ENCODE measurements at regions not wholly inside any gene's neighbourhood (a gene's known extent, or its start where the extent isn't known, plus 50 kb on each side); places are given as distances from the start of the nearest gene placed in this dataset.

GRCh38 chr16:63904182-63904581, 1217.7 kb downstream of the CDH11 start:
- Histone ChIP-seq H3K4me1 (no peaks in the 10 kb centered on the region), H3K4me3 (no peak overlapping the region), H3K9me3 (no peaks in the 10 kb centered on the region), H3K27me3 (no peaks in the 10 kb centered on the region), H3K36me3 (no peaks in the 10 kb centered on the region), H3K27ac (no peak overlapping the region)
- TF ChIP-seq POLR2A (IDR thresholded peaks at IDR 0.05) (no peak), CTCF (IDR thresholded peaks at IDR 0.05) (no peak), EP300 (IDR thresholded peaks at IDR 0.05; ENCODE audit: low read depth) (no peak), POLR2AphosphoS5 (IDR thresholded peaks at IDR 0.05) (no peak)
- intact Hi-C loops (cut with DNase I; ENCODE audit: low total_unique reads) (no loop called here), in situ Hi-C loops (cut with MboI; ENCODE audit: low pct_ligation_motif_present in 1 of 4, low pct_unique_long_range_greater_than_20kb in 1 of 4, low sequenced_read_pairs in 3 of 4) (loop anchor here in 1 of 4 donors (25.0 kb wide), 1 partner anchor 92 kb away; no protein-coding TSS in a partner anchor)
- no peak for DNase-seq

GRCh38 chr16:63896383-63897109, 1225.3 kb downstream of the CDH11 start:
- no peak overlapping the region for H3K4me3 ChIP-seq
- WGBS, 2 donors (ENCODE audit: low coverage in 1 of 2): 71 to 80% methylated on average over 2 of the region's 2 CpGs
- H3K36me3 ChIP-seq: no peaks in the 10 kb centered on the region
- in situ Hi-C loops (cut with MboI; ENCODE audit: low pct_ligation_motif_present in 1 of 4, low pct_unique_long_range_greater_than_20kb in 1 of 4, low sequenced_read_pairs in 3 of 4) (no loop called here), intact Hi-C loops (cut with DNase I; ENCODE audit: low total_unique reads) (no loop called here)
- DNase-seq: no peak
- no peaks in the 10 kb centered on the region for H3K27me3 ChIP-seq
- H3K27ac ChIP-seq: no peak overlapping the region
- H3K9me3 ChIP-seq: no peaks in the 10 kb centered on the region
- no peak for TF ChIP-seq POLR2A (IDR thresholded peaks at IDR 0.05)
- no peak for TF ChIP-seq EP300 (IDR thresholded peaks at IDR 0.05; ENCODE audit: low read depth)
- no peak for TF ChIP-seq CTCF (IDR thresholded peaks at IDR 0.05)
- TF ChIP-seq POLR2AphosphoS5 (IDR thresholded peaks at IDR 0.05): no peak
- no peaks in the 10 kb centered on the region for H3K4me1 ChIP-seq

GRCh38 chr16:63890723-63891122, 1231.1 kb downstream of the CDH11 start:
- in situ Hi-C loops (cut with MboI; ENCODE audit: low pct_ligation_motif_present in 1 of 4, low pct_unique_long_range_greater_than_20kb in 1 of 4, low sequenced_read_pairs in 3 of 4) (no loop called here), intact Hi-C loops (cut with DNase I; ENCODE audit: low total_unique reads) (no loop called here)
- Histone ChIP-seq H3K27me3 (no peaks in the 10 kb centered on the region), H3K9me3 (no peaks in the 10 kb centered on the region), H3K27ac (no peak overlapping the region), H3K4me1 (no peaks in the 10 kb centered on the region), H3K4me3 (no peak overlapping the region), H3K36me3 (no peaks in the 10 kb centered on the region)
- TF ChIP-seq POLR2A (IDR thresholded peaks at IDR 0.05) (no peak), CTCF (IDR thresholded peaks at IDR 0.05) (no peak), POLR2AphosphoS5 (IDR thresholded peaks at IDR 0.05) (no peak), EP300 (IDR thresholded peaks at IDR 0.05; ENCODE audit: low read depth) (no peak)
- DNase-seq: no peak

GRCh38 chr16:63890081-63890480, 1231.8 kb downstream of the CDH11 start:
- in situ Hi-C loops (cut with MboI; ENCODE audit: low pct_ligation_motif_present in 1 of 4, low pct_unique_long_range_greater_than_20kb in 1 of 4, low sequenced_read_pairs in 3 of 4): no loop called here

More at GRCh38 chr16:63890081-63890480, 1231.8 kb downstream of the CDH11 start:
- Histone ChIP-seq H3K4me1 (no peaks in the 10 kb centered on the region), H3K9me3 (no peaks in the 10 kb centered on the region), H3K27me3 (no peaks in the 10 kb centered on the region), H3K4me3 (no peak overlapping the region), H3K27ac (no peak overlapping the region), H3K36me3 (no peaks in the 10 kb centered on the region)
- no peak for DNase-seq
- TF ChIP-seq POLR2A (IDR thresholded peaks at IDR 0.05) (no peak), POLR2AphosphoS5 (IDR thresholded peaks at IDR 0.05) (no peak), CTCF (IDR thresholded peaks at IDR 0.05) (no peak), EP300 (IDR thresholded peaks at IDR 0.05; ENCODE audit: low read depth) (no peak)
- WGBS, 2 donors (ENCODE audit: low coverage in 1 of 2): 14 to 20% methylated on average over 1 of the region's 1 CpG
- intact Hi-C loops (cut with DNase I; ENCODE audit: low total_unique reads): no loop called here

All from transverse colon (tissue), 4 donors.